H1 (cell line): ENCODE measurements at regions not wholly inside any gene's neighbourhood (a gene's known extent, or its start where the extent isn't known, plus 50 kb on each side); places are given as distances from the start of the nearest gene placed in this dataset.

Experiments
- CTCF ChIA-PET: fragments of 300-600 bp; sonication (Branson Sonifier 250); formaldehyde crosslinking; loops from one replicate; lab custom pipeline; 2021; ENCODE audit not compliant: partially characterized antibody; lab: Charles Lee
- POLR2A ChIA-PET: fragments of 300-600 bp; sonication (Branson Sonifier 250); formaldehyde crosslinking; loops from one replicate; lab custom pipeline; 2021; ENCODE audit warnings: inconsistent platforms; ENCODE audit not compliant: partially characterized antibody; lab: Charles Lee
- DNase-seq, 2 experiments: peaks; one replicate each; pipeline versions ENCODE4 v3.0.0 to v3.0.0-alpha.2; 2010 to 2022; ENCODE audit warnings: low spot score in 2 of 2, low read depth in 1 of 2, mixed read lengths in 1 of 2
- FAIRE-seq: peaks from 2 replicates; lab custom pipeline; 2011; peaks lifted over from hg19 to GRCh38; lab: Jason Lieb, UNC
- H2AFZ ChIP-seq: 2 replicates; pipeline ENCODE4 v1.8.1; 2012; ENCODE audit warnings: low read length, inconsistent platforms
- H2AK5ac ChIP-seq: 2 replicates; pipeline ENCODE4 v1.6.1; 2013; ENCODE audit warnings: low read depth, low read length
- H2BK120ac ChIP-seq: replicated peaks from 2 replicates; pipeline ENCODE3; 2013; ENCODE audit warnings: low read depth, low read length, inconsistent platforms
- H2BK12ac ChIP-seq: 2 replicates; pipeline ENCODE4 v1.6.1; 2013; ENCODE audit warnings: low read depth, low read length
- H2BK15ac ChIP-seq: 2 replicates; pipeline ENCODE4 v1.6.1; 2013; ENCODE audit warnings: low read length
- H2BK20ac ChIP-seq: 2 replicates; pipeline ENCODE4 v1.6.1; 2013; ENCODE audit warnings: low read length
- H2BK5ac ChIP-seq: 2 replicates; pipeline ENCODE4 v1.6.1; 2013; ENCODE audit warnings: low read depth, low read length
- H3K14ac ChIP-seq: 2 replicates; pipeline ENCODE4 v1.6.1; 2013; ENCODE audit warnings: inconsistent platforms; ENCODE audit not compliant: insufficient read length
- H3K18ac ChIP-seq: 2 replicates; pipeline ENCODE4 v1.6.1; 2013; ENCODE audit warnings: low read length; ENCODE audit errors: extremely low read depth
- H3K23ac ChIP-seq: 2 replicates; pipeline ENCODE4 v1.6.1; 2013; ENCODE audit warnings: inconsistent platforms; ENCODE audit not compliant: insufficient read length
- H3K23me2 ChIP-seq: 2 replicates; pipeline ENCODE4 v1.6.1; 2013; ENCODE audit warnings: low read depth, low read length
- H3K27ac ChIP-seq: 2 replicates; pipeline ENCODE4 v1.6.1; 2011; ENCODE audit warnings: low read depth, low read length, inconsistent platforms
- H3K27me3 ChIP-seq, 4 experiments: replicated peaks in 1 of 4; 1 replicate in 1 of 4; 2 replicates in 3 of 4; pipeline versions ENCODE4 v1.6.1 to v1.8.1; 2011 to 2013; ENCODE audit warnings: low read length in 3 of 4, mild to moderate bottlenecking in 3 of 4, inconsistent platforms in 2 of 4, mixed read lengths in 2 of 4, moderate library complexity in 1 of 4; ENCODE audit not compliant: control insufficient read depth in 3 of 4, insufficient read depth in 3 of 4; ENCODE audit errors: extremely low read depth in 1 of 4
- H3K36me3 ChIP-seq, 4 experiments: 2 replicates each; pipeline versions ENCODE4 v1.6.1 to v1.8.1; 2011 to 2013; ENCODE audit warnings: mild to moderate bottlenecking in 4 of 4, low read length in 3 of 4, moderate library complexity in 2 of 4, control low read depth in 1 of 4, inconsistent platforms in 1 of 4; ENCODE audit not compliant: insufficient read depth in 4 of 4, control insufficient read depth in 2 of 4
- H3K4ac ChIP-seq: replicated peaks from 2 replicates; pipeline ENCODE3; 2013; ENCODE audit warnings: low read length, low read depth, mixed read lengths, inconsistent platforms; ENCODE audit not compliant: insufficient read length
- H3K4me1 ChIP-seq, 4 experiments: replicated peaks in 1 of 4; 1 replicate in 1 of 4; 2 replicates in 3 of 4; pipeline versions ENCODE4 v1.6.1 to v1.8.1; 2011 to 2013; ENCODE audit warnings: low read length in 3 of 4, inconsistent platforms in 2 of 4, mixed read lengths in 1 of 4; ENCODE audit not compliant: insufficient read depth in 4 of 4, control insufficient read depth in 3 of 4
- H3K4me2 ChIP-seq, 2 experiments: 2 replicates each; pipeline versions ENCODE4 v1.6.1 to v1.8.1; 2011 to 2013; ENCODE audit warnings: low read depth in 2 of 2, low read length in 2 of 2, control low read depth in 1 of 2, inconsistent platforms in 1 of 2, mild to moderate bottlenecking in 1 of 2; ENCODE audit not compliant: insufficient read depth in 1 of 2
- H3K4me3 ChIP-seq, 4 experiments: fragments of 200-600, 300-600 bp in 1 of 4; sonication (generic), shearing (Covaris generic), sonication (Bioruptor Twin) in 1 of 4; 2 replicates each; pipeline versions ENCODE4 v1.5.1 to v1.8.1; 2011 to 2016; ENCODE audit warnings: low read length in 4 of 4, low read depth in 3 of 4, control low read depth in 2 of 4, inconsistent platforms in 2 of 4, mild to moderate bottlenecking in 2 of 4, mixed read lengths in 1 of 4, moderate library complexity in 1 of 4; ENCODE audit not compliant: insufficient read depth in 2 of 4; ENCODE audit errors: extremely low read depth in 1 of 4
- H3K56ac ChIP-seq: replicated peaks from 2 replicates; pipeline ENCODE3; 2013; ENCODE audit warnings: low read depth, mild to moderate bottlenecking, mixed read lengths, low read length, inconsistent platforms; ENCODE audit not compliant: insufficient read length
- H3K79me1 ChIP-seq: 2 replicates; pipeline ENCODE4 v1.6.1; 2013; ENCODE audit warnings: low read depth, low read length, control low read depth
- H3K79me2 ChIP-seq, 2 experiments: 2 replicates each; pipeline versions ENCODE4 v1.6.1 to v1.8.1; 2012 to 2013; ENCODE audit warnings: low read length in 2 of 2, mild to moderate bottlenecking in 2 of 2, inconsistent platforms in 1 of 2; ENCODE audit not compliant: insufficient read depth in 2 of 2, control insufficient read depth in 1 of 2
- H3K9ac ChIP-seq, 4 experiments: replicated peaks in 1 of 4; 1 replicate in 1 of 4; 2 replicates in 3 of 4; pipeline versions ENCODE4 v1.6.1 to v1.8.1; 2011 to 2013; ENCODE audit warnings: low read depth in 3 of 4, low read length in 3 of 4, control low read depth in 2 of 4, mild to moderate bottlenecking in 2 of 4, moderate library complexity in 2 of 4, inconsistent platforms in 1 of 4; ENCODE audit errors: extremely low read depth in 1 of 4
- H3K9me3 ChIP-seq, 2 experiments: 2 replicates each; pipeline versions ENCODE4 v1.6.1 to v1.8.1; 2012 to 2013; ENCODE audit warnings: mild to moderate bottlenecking in 2 of 2, moderate library complexity in 2 of 2, control low read depth in 1 of 2, inconsistent platforms in 1 of 2, low read depth in 1 of 2, low read length in 1 of 2, mixed read lengths in 1 of 2; ENCODE audit not compliant: insufficient read depth in 2 of 2
- H4K20me1 ChIP-seq, 2 experiments: replicated peaks in 1 of 2; 2 replicates each; pipeline versions ENCODE3 to v1.8.1; 2011 to 2013; ENCODE audit warnings: inconsistent platforms in 2 of 2, low read length in 2 of 2, mild to moderate bottlenecking in 1 of 2; ENCODE audit not compliant: insufficient read depth in 2 of 2, control insufficient read depth in 1 of 2
- H4K5ac ChIP-seq: 2 replicates; pipeline ENCODE4 v1.6.1; 2013; ENCODE audit warnings: low read length, low read depth, mixed read lengths, inconsistent platforms; ENCODE audit not compliant: insufficient read length
- H4K8ac ChIP-seq: 2 replicates; pipeline ENCODE4 v1.8.0; 2013; ENCODE audit warnings: mild to moderate bottlenecking, moderate library complexity, low read length, inconsistent platforms; ENCODE audit not compliant: insufficient read depth; ENCODE audit errors: extremely low read depth
- H4K91ac ChIP-seq: replicated peaks from 2 replicates; pipeline ENCODE3; 2013; ENCODE audit warnings: low read length, mixed read lengths, inconsistent platforms; ENCODE audit not compliant: insufficient read length
- BACH1 ChIP-seq: IDR thresholded peaks from 2 replicates; pipeline ENCODE4 v1.6.1; 2012; ENCODE audit warnings: low read length, improper control_type of control experiment
- POU5F1 ChIP-seq: IDR thresholded peaks from 2 replicates; pipeline ENCODE4 v1.6.1; 2011; ENCODE audit warnings: low read depth, mild to moderate bottlenecking, low read length, moderate library complexity
- RAD21 ChIP-seq, 2 experiments: IDR thresholded peaks in 1 of 2; conservative IDR thresholded peaks in 1 of 2; 2 replicates each; pipeline ENCODE4 v1.6.1; 2011; ENCODE audit warnings: low read depth in 2 of 2, low read length in 2 of 2, improper control_type of control experiment in 1 of 2, inconsistent platforms in 1 of 2, mild to moderate bottlenecking in 1 of 2, moderate library complexity in 1 of 2
- SIRT6 ChIP-seq: IDR thresholded peaks from one replicate; pipeline ENCODE4 v1.7.1; 2012; ENCODE audit warnings: low read length, inconsistent platforms
- TBP ChIP-seq: IDR thresholded peaks from 2 replicates; pipeline ENCODE4 v1.6.1; 2011; ENCODE audit warnings: low read depth, low read length, improper control_type of control experiment
- WGBS, 2 experiments: shearing (Covaris generic) in 1 of 2; methylation state at CpG; one replicate each; pipeline versions ENCODE4 v1.1.6 to v1.1.7; 2013 to 2015; ENCODE audit warnings: low lambda C conversion rate in 2 of 2, mixed read lengths in 2 of 2, inconsistent platforms in 1 of 2, low coverage in 1 of 2, missing lambda C conversion rate in 1 of 2; ENCODE audit not compliant: insufficient replicate concordance in 2 of 2, insufficient coverage in 1 of 2, insufficient read length in 1 of 2; ENCODE audit errors: extremely low coverage in 1 of 2, missing lambda C conversion rate in 1 of 2; 5-methylcytosine and 5-hydroxymethylcytosine counted together
- TF ChIP-seq, protein P1 (sequence below), 3 experiments: IDR thresholded peaks; 1 replicate in 2 of 3; 2 replicates in 1 of 3; pipeline versions ENCODE4 v1.5.1 to v1.6.1; 2011; ENCODE audit warnings: low read length in 3 of 3, mild to moderate bottlenecking in 3 of 3, inconsistent platforms in 2 of 3, low read depth in 1 of 3, moderate library complexity in 1 of 3; ENCODE audit not compliant: insufficient read depth in 1 of 3; ENCODE audit errors: control extremely low read depth in 1 of 3

DNA sequence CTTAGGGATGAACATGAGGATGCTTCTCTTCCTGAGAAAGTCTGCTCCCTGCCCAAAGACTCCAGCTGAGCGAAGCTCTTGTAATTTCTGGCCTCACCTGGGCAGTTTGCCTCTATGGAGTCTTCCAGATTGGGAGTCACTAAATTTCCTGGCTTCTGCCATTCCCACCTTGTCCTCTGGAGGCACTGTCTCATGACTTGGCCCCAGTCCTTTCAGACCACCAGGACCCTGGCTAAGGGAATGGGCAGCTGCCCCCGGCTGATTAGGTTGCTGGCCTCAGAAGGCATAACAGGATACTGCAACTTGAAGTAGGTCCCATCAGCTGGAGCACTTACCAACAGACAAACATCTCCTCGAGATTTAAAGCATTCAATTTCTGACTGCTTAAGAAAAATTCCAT is 128.1 kb upstream of the SPON1 start:
- H3K79me2 ChIP-seq: no peaks in the 10 kb centered on the region
- peak; percentile 9 to 74 for DNase-seq
- ChIA-PET POLR2A (interaction anchor here (0.8 to 1.4 kb wide), 2 partner anchors 10 to 38 kb away, joined by 3 read pairs; no protein-coding TSS in a partner anchor), CTCF (interaction anchor here (0.6 to 2.9 kb wide), 32 partner anchors 9 to 1743 kb away, joined by 3 to 23 read pairs (median 4); partner anchors contain the start of gene SPON1)
- 0 out of 4 replicates have a peak, but pooled peaks cover 0 to 6% of the 10 kb centered on the region in 2 experiments for H3K9me3 ChIP-seq
- H3K4me2 ChIP-seq: no peak overlapping the region
- no peak overlapping the region for H2BK20ac ChIP-seq
- no peak overlapping the region for H2BK120ac ChIP-seq
- no peak overlapping the region for H2BK12ac ChIP-seq
- no peak overlapping the region for H2BK15ac ChIP-seq
- no peak overlapping the region for H3K23ac ChIP-seq
- H3K4me3 ChIP-seq: no peak overlapping the region
- no peak overlapping the region for H2AK5ac ChIP-seq
- no peak overlapping the region for H3K27ac ChIP-seq
- H3K79me1 ChIP-seq: no peaks in the 10 kb centered on the region
- H3K27me3 ChIP-seq: no peaks in the 10 kb centered on the region
- H4K5ac ChIP-seq: no peak overlapping the region
- no peak overlapping the region for H3K9ac ChIP-seq
- WGBS, 2 experiments: 73% methylated on average over 3 of the region's 3 CpGs; no CpG with 5 or more reads in 1 of the 2 experiments
- no peaks in the 10 kb centered on the region for H4K20me1 ChIP-seq
- no peak overlapping the region for H2BK5ac ChIP-seq
- peak; percentile 86 for FAIRE-seq
- H4K8ac ChIP-seq: no peak overlapping the region
- H3K18ac ChIP-seq: no peak overlapping the region
- H4K91ac ChIP-seq: no peak overlapping the region
- H3K23me2 ChIP-seq: no peaks in the 10 kb centered on the region
- H2AFZ ChIP-seq: no peak overlapping the region
- TF ChIP-seq, protein P1, sequence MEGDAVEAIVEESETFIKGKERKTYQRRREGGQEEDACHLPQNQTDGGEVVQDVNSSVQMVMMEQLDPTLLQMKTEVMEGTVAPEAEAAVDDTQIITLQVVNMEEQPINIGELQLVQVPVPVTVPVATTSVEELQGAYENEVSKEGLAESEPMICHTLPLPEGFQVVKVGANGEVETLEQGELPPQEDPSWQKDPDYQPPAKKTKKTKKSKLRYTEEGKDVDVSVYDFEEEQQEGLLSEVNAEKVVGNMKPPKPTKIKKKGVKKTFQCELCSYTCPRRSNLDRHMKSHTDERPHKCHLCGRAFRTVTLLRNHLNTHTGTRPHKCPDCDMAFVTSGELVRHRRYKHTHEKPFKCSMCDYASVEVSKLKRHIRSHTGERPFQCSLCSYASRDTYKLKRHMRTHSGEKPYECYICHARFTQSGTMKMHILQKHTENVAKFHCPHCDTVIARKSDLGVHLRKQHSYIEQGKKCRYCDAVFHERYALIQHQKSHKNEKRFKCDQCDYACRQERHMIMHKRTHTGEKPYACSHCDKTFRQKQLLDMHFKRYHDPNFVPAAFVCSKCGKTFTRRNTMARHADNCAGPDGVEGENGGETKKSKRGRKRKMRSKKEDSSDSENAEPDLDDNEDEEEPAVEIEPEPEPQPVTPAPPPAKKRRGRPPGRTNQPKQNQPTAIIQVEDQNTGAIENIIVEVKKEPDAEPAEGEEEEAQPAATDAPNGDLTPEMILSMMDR (IDR thresholded peaks at IDR 0.05; ENCODE audit: control extremely low read depth in 1 of 3, insufficient read depth in 1 of 3, low read depth in 1 of 3, low read length in 3 of 3): peak; percentile 66 to 80 (median 69)
- 0 out of 2 replicates have a peak, but pooled peaks have one; percentile 15 for TF ChIP-seq BACH1
- TF ChIP-seq TBP: peak; percentile 54; the same call in 1 of the 2 replicates
- TF ChIP-seq SIRT6: no peak
- peak; percentile 41 to 61 for TF ChIP-seq RAD21 (IDR thresholded peaks at IDR 0.05 in 1 of 2, conservative IDR thresholded peaks at IDR 0.05 in 1 of 2; ENCODE audit: low read depth in 2 of 2, low read length in 2 of 2)
- TF ChIP-seq POU5F1: no peak
- TF ChIP-seq, all 59 proteins: peak for 4
- no peak overlapping the region for H3K56ac ChIP-seq
- no peaks in the 10 kb centered on the region for H3K36me3 ChIP-seq
- no peaks in the 10 kb centered on the region for H3K4me1 ChIP-seq
- H3K14ac ChIP-seq: no peak overlapping the region
- no peak overlapping the region for H3K4ac ChIP-seq
